ENCODE measurements at regions not wholly inside any gene's neighbourhood (a gene's known extent, or its start where the extent isn't known, plus 50 kb on each side); places are given as distances from the start of the nearest gene placed in this dataset.
A peak's percentile ranks its signal among the peaks of the same experiment; 100 is the strongest.

- TF ChIP-seq CTCF (IDR thresholded peaks at IDR 0.05) = no peak
- Mint-ChIP-seq H3K27ac (ENCODE audit: unreplicated experiment) (no peak overlapping the region), H3K4me3 (ENCODE audit: unreplicated experiment) (no peak overlapping the region), H3K9me3 (ENCODE audit: low read depth) (peaks cover 3% of the 10 kb centered on the region), H3K36me3 (ENCODE audit: low read depth) (no peaks in the 10 kb centered on the region), H3K27me3 (ENCODE audit: low read depth) (no peaks in the 10 kb centered on the region), H3K4me1 (ENCODE audit: low read depth) (peaks cover 54% of the 10 kb centered on the region)
- no peak for DNase-seq (ENCODE audit: low spot score)
Measured at GRCh38 chr5:87116825-87117512, 150.7 kb upstream of the RASA1 start.

- Mint-ChIP-seq H3K4me1 (ENCODE audit: low read depth) (peaks cover 49% of the 10 kb centered on the region), H3K4me3 (ENCODE audit: unreplicated experiment) (no peak overlapping the region), H3K9me3 (ENCODE audit: low read depth) (peaks cover 3% of the 10 kb centered on the region), H3K27me3 (ENCODE audit: low read depth) (no peaks in the 10 kb centered on the region), H3K36me3 (ENCODE audit: low read depth) (no peaks in the 10 kb centered on the region), H3K27ac (ENCODE audit: unreplicated experiment) (peak overlapping the region; percentile 77)
- DNase-seq (ENCODE audit: low spot score) = no peak
- TF ChIP-seq CTCF (IDR thresholded peaks at IDR 0.05) = no peak
Measured at GRCh38 chr5:87119588-87119987, 148.1 kb upstream of the RASA1 start.

GRCh38 chr5:87120518-87121303 lies 147.0 kb upstream of the RASA1 start:
- TF ChIP-seq CTCF (IDR thresholded peaks at IDR 0.05) = no peak
- no peak for DNase-seq (ENCODE audit: low spot score)
- peak overlapping the region; percentile 77 for H3K27ac Mint-ChIP-seq (ENCODE audit: unreplicated experiment)
- H3K4me1 Mint-ChIP-seq (ENCODE audit: low read depth) = peaks cover 45% of the 10 kb centered on the region
- no peaks in the 10 kb centered on the region for H3K36me3 Mint-ChIP-seq (ENCODE audit: low read depth)
- peaks cover 3% of the 10 kb centered on the region for H3K9me3 Mint-ChIP-seq (ENCODE audit: low read depth)
- H3K27me3 Mint-ChIP-seq (ENCODE audit: low read depth) = no peaks in the 10 kb centered on the region
- no peak overlapping the region for H3K4me3 Mint-ChIP-seq (ENCODE audit: unreplicated experiment)

- TF ChIP-seq CTCF (IDR thresholded peaks at IDR 0.05) = no peak
- Mint-ChIP-seq H3K27ac (ENCODE audit: unreplicated experiment) (peak overlapping the region; percentile 77), H3K27me3 (ENCODE audit: low read depth) (no peaks in the 10 kb centered on the region), H3K36me3 (ENCODE audit: low read depth) (no peaks in the 10 kb centered on the region), H3K9me3 (ENCODE audit: low read depth) (peaks cover 3% of the 10 kb centered on the region), H3K4me3 (ENCODE audit: unreplicated experiment) (no peak overlapping the region), H3K4me1 (ENCODE audit: low read depth) (peaks cover 45% of the 10 kb centered on the region)
- DNase-seq (ENCODE audit: low spot score) = no peak
Measured at GRCh38 chr5:87121304-87122150, 146.2 kb upstream of the RASA1 start.

All from chondrocyte (in vitro differentiated cells).